ENCODE measurements at regions not wholly inside any gene's neighbourhood (a gene's known extent, or its start where the extent isn't known, plus 50 kb on each side); places are given as distances from the start of the nearest gene placed in this dataset.

DNA sequence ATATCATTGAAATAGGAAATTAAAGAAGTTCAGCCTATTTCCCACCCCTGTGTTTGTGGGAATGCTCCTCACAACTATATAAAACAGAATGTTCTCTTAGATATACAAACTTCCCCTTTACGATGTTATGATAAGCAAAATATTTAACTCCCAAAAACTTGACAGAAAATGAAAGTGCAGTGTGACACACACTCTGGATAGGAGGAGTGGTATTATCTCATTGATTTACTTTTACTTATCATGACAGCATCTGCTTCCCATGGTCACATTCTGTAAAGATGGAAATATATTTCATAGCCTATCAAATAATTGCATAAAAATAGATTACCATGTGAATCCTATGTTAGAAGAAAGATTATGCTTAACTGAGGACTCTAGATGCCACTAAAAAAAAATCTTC lies 96.6 kb upstream of the STK17B start:
- no peaks in the 10 kb centered on the region for H3K9me3 ChIP-seq (ENCODE audit: control insufficient read depth, low read length)
- H3K4me3 ChIP-seq (ENCODE audit: low read length in 2 of 2): no peak overlapping the region
- ATAC-seq (ENCODE audit: low FRiP score): no peak
- no peaks in the 10 kb centered on the region for H3K36me3 ChIP-seq (ENCODE audit: control insufficient read depth in 1 of 2, insufficient read depth in 2 of 2, low read length in 1 of 2)
- WGBS, 2 donors: 27 to 38% methylated on average over 1 of the region's 1 CpG
- H3K4me1 ChIP-seq (ENCODE audit: control insufficient read depth in 1 of 2, insufficient read depth in 2 of 2, low read length in 2 of 2): no peaks in the 10 kb centered on the region
- H3K27ac ChIP-seq (ENCODE audit: low read depth in 1 of 2, low read length in 2 of 2): no peak overlapping the region
- H3K27me3 ChIP-seq (ENCODE audit: control insufficient read depth in 1 of 2, insufficient read depth in 2 of 2, low read length in 1 of 2): no peaks in the 10 kb centered on the region
- intact Hi-C loops (cut with DNase I): no loop called here
- DNase-seq: no peak

DNA sequence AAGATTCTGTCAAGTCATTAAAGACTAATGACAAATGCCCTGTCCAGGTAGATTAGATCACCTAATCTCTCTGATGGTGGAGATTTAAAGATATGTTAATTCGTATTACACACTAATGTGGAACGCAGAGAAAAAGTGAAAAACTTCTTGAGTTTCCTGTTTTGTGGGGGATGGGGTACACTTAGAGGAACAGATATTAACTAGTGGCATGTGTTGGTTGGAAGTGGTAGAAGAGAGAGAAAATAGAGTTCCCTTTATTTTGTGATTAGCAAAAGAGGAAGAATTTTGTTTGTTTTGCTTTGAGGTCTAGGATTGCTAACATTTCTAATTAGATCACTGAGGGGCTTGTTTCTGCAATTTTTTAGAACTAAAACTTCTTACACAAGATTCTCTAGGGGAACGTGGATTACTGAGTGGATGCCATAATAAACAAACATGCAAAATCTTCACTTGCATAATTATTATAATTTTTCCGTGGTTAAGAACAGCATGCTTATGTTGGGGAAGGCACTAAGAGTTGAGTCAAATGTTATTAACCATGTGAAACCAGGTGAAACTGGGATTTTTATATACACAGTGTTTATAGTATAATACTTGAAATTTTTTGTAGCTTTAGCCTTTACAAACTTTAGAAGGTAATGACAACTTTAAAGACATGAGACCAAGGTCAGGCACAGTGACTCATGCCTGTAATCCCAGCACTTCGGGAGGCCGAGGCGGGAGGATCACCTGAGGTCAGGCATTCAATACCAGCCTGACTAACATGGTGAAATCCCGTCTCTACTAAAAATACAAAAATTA lies 97.4 kb upstream of the STK17B start:
- H3K4me3 ChIP-seq (ENCODE audit: low read length in 2 of 2): no peak overlapping the region
- H3K9me3 ChIP-seq (ENCODE audit: control insufficient read depth, low read length): no peaks in the 10 kb centered on the region
- H3K4me1 ChIP-seq (ENCODE audit: control insufficient read depth in 1 of 2, insufficient read depth in 2 of 2, low read length in 2 of 2): no peaks in the 10 kb centered on the region
- DNase-seq (no peak), ATAC-seq (ENCODE audit: low FRiP score) (peak; percentile 62)
- H3K36me3 ChIP-seq (ENCODE audit: control insufficient read depth in 1 of 2, insufficient read depth in 2 of 2, low read length in 1 of 2): no peaks in the 10 kb centered on the region
- WGBS, 2 donors: 24 to 31% methylated on average over 8 of the region's 8 CpGs
- H3K27me3 ChIP-seq (ENCODE audit: control insufficient read depth in 1 of 2, insufficient read depth in 2 of 2, low read length in 1 of 2): no peaks in the 10 kb centered on the region
- intact Hi-C loops (cut with DNase I): no loop called here
- H3K27ac ChIP-seq (ENCODE audit: low read depth in 1 of 2, low read length in 2 of 2): no peak overlapping the region

DNA sequence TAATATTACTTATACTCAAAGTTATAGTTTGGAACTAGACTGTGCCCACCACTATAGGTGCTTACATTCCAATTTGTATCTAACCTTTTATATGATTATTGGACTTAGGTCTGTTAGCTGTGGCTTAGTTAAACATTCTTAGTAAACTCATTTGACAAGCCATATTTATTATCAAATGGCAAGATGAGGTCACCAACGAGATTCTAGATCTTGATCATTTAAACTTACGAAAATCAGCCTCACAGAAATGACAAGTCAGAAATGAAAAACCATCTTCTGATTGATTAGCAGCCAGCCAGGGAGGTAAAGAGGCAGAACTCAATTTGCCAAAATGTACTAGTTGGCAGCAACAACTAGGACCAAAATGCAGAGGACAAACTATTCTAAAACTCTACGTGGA lies 100.4 kb upstream of the STK17B start:
- Histone ChIP-seq H3K27ac (ENCODE audit: low read depth in 1 of 2, low read length in 2 of 2) (no peak overlapping the region), H3K4me3 (ENCODE audit: low read length in 2 of 2) (no peak overlapping the region), H3K4me1 (ENCODE audit: control insufficient read depth in 1 of 2, insufficient read depth in 2 of 2, low read length in 2 of 2) (no peaks in the 10 kb centered on the region), H3K9me3 (ENCODE audit: control insufficient read depth, low read length) (no peaks in the 10 kb centered on the region), H3K36me3 (ENCODE audit: control insufficient read depth in 1 of 2, insufficient read depth in 2 of 2, low read length in 1 of 2) (no peaks in the 10 kb centered on the region), H3K27me3 (ENCODE audit: control insufficient read depth in 1 of 2, insufficient read depth in 2 of 2, low read length in 1 of 2) (no peaks in the 10 kb centered on the region)
- 92 to 94% methylated on average over 3 of the region's 3 CpGs for WGBS, 2 donors
- DNase-seq (no peak), ATAC-seq (ENCODE audit: low FRiP score) (no peak)
- intact Hi-C loops (cut with DNase I): no loop called here

DNA sequence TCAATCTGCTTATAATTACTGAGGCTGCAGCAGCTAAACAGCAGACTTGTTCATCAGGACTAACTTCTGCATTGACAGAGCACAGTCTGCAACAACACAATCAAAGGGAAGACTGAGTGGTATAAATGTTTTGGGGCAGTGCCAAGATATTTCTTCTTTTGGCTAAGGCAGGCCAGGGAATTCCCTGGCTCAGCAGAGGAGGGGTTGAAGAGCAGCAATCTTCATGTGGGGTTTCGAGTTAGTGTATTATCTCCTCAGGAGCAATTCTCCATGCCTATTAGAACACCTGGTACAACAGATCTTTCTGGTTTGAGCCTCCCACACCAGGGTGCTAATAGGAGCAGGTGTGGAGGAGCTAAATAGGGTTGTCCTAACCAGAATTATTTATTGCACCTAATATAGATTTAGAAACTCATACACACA lies 103.0 kb upstream of the STK17B start:
- intact Hi-C loops (cut with DNase I): no loop called here
- H3K36me3 ChIP-seq (ENCODE audit: control insufficient read depth in 1 of 2, insufficient read depth in 2 of 2, low read length in 1 of 2): no peaks in the 10 kb centered on the region

DNA sequence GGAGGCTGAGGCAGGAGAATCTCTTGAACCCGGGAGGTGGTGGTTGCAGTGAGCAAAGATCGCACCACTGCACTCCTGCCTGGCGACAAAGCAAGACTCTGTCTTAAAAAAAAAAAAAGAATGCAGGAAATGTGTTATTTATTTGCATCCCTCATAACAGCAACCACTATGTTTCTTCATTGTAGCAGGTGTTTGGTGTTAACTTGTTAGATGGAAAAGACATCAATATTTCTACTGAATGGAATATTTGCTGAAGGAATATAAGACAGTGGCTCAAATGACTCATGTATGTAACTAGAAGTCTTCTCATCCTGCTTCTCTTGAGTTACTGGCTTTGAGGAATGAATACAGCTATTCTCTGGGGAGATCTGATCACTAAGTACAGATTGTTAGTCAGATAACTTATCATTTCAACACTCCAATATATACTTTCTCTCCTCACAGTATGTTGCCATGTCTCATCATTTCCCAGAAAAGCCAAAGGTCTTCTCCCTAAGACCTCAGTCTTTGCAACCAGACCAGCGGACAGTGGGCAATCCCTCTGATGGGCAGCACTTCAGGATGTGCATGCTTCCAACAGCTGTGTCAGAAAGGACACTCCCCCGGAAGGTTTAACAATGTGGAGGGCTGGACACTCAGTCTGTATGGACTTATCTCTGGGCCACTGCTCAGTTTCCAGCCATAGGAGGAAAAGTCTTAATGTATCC lies 104.4 kb upstream of the STK17B start:
- 90 to 91% methylated on average over 5 of the region's 5 CpGs for WGBS, 2 donors
- Histone ChIP-seq H3K4me1 (ENCODE audit: control insufficient read depth in 1 of 2, insufficient read depth in 2 of 2, low read length in 2 of 2) (no peaks in the 10 kb centered on the region), H3K4me3 (ENCODE audit: low read length in 2 of 2) (no peak overlapping the region), H3K27ac (ENCODE audit: low read depth in 1 of 2, low read length in 2 of 2) (no peak overlapping the region), H3K27me3 (ENCODE audit: control insufficient read depth in 1 of 2, insufficient read depth in 2 of 2, low read length in 1 of 2) (no peaks in the 10 kb centered on the region), H3K36me3 (ENCODE audit: control insufficient read depth in 1 of 2, insufficient read depth in 2 of 2, low read length in 1 of 2) (no peaks in the 10 kb centered on the region), H3K9me3 (ENCODE audit: control insufficient read depth, low read length) (no peaks in the 10 kb centered on the region)
- intact Hi-C loops (cut with DNase I): no loop called here
- DNase-seq: no peak
- ATAC-seq (ENCODE audit: low FRiP score): no peak

More for the DNA sequence above, 103.0 kb upstream of the STK17B start:
- no peaks in the 10 kb centered on the region for H3K27me3 ChIP-seq (ENCODE audit: control insufficient read depth in 1 of 2, insufficient read depth in 2 of 2, low read length in 1 of 2)
- H3K4me3 ChIP-seq (ENCODE audit: low read length in 2 of 2): no peak overlapping the region
- no peaks in the 10 kb centered on the region for H3K9me3 ChIP-seq (ENCODE audit: control insufficient read depth, low read length)
- DNase-seq (no peak), ATAC-seq (ENCODE audit: low FRiP score) (peak; percentile 57)
- no peaks in the 10 kb centered on the region for H3K4me1 ChIP-seq (ENCODE audit: control insufficient read depth in 1 of 2, insufficient read depth in 2 of 2, low read length in 2 of 2)
- 48 to 52% methylated on average over 1 of the region's 1 CpG for WGBS, 2 donors
- H3K27ac ChIP-seq (ENCODE audit: low read depth in 1 of 2, low read length in 2 of 2): no peak overlapping the region

DNA sequence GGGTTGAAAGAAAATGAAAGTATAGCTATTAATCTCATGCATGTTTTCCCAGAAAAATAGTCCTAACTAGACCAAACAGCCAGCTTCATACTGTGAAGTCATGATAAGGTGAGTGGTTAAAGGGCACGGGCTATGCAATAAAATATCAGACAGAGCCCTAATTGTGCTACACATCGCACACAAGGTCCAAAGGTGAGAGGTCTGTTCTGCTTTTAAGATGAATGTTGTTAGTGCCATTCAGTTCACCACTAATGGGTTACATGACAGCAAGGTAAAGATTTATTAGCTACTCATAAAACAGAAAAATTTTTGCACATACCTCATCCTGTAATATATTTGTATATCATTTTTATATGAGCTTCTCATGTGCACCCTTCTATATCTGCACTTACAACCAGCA lies 105.0 kb upstream of the STK17B start:
- intact Hi-C loops (cut with DNase I): no loop called here

DNA sequence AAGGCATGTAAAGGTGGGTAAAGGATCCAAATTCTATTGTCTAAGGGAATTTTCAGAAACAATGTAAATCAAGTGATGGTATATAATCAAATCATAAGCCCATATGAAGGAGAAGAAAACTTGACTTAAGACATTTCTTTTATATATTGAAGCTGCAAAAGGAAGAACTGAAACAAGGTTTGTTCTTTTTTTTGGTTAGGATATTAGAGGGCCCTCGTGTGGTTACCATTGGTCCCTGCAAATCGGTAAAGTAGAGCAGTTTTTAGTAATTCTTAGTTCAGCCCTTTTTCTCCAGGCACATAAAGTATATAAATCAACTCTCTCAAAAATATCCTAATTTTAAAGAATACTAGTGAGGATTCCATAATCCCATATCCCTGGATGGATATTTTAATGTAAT lies 105.6 kb upstream of the STK17B start:
- Histone ChIP-seq H3K4me1 (ENCODE audit: control insufficient read depth in 1 of 2, insufficient read depth in 2 of 2, low read length in 2 of 2) (no peaks in the 10 kb centered on the region), H3K4me3 (ENCODE audit: low read length in 2 of 2) (no peak overlapping the region), H3K27me3 (ENCODE audit: control insufficient read depth in 1 of 2, insufficient read depth in 2 of 2, low read length in 1 of 2) (no peaks in the 10 kb centered on the region), H3K9me3 (ENCODE audit: control insufficient read depth, low read length) (no peaks in the 10 kb centered on the region), H3K36me3 (ENCODE audit: control insufficient read depth in 1 of 2, insufficient read depth in 2 of 2, low read length in 1 of 2) (no peaks in the 10 kb centered on the region), H3K27ac (ENCODE audit: low read depth in 1 of 2, low read length in 2 of 2) (no peak overlapping the region)
- no peak for DNase-seq
- intact Hi-C loops (cut with DNase I): no loop called here
- 47 to 57% methylated on average over 2 of the region's 2 CpGs for WGBS, 2 donors
- peak; percentile 63 for ATAC-seq (ENCODE audit: low FRiP score)

More for the DNA sequence above, 105.0 kb upstream of the STK17B start:
- Histone ChIP-seq H3K9me3 (ENCODE audit: control insufficient read depth, low read length) (no peaks in the 10 kb centered on the region), H3K36me3 (ENCODE audit: control insufficient read depth in 1 of 2, insufficient read depth in 2 of 2, low read length in 1 of 2) (no peaks in the 10 kb centered on the region), H3K4me3 (ENCODE audit: low read length in 2 of 2) (no peak overlapping the region), H3K27me3 (ENCODE audit: control insufficient read depth in 1 of 2, insufficient read depth in 2 of 2, low read length in 1 of 2) (no peaks in the 10 kb centered on the region), H3K4me1 (ENCODE audit: control insufficient read depth in 1 of 2, insufficient read depth in 2 of 2, low read length in 2 of 2) (no peaks in the 10 kb centered on the region), H3K27ac (ENCODE audit: low read depth in 1 of 2, low read length in 2 of 2) (no peak overlapping the region)
- no peak for ATAC-seq (ENCODE audit: low FRiP score)
- WGBS, 2 donors: 42 to 45% methylated on average over 2 of the region's 2 CpGs
- no peak for DNase-seq

DNA sequence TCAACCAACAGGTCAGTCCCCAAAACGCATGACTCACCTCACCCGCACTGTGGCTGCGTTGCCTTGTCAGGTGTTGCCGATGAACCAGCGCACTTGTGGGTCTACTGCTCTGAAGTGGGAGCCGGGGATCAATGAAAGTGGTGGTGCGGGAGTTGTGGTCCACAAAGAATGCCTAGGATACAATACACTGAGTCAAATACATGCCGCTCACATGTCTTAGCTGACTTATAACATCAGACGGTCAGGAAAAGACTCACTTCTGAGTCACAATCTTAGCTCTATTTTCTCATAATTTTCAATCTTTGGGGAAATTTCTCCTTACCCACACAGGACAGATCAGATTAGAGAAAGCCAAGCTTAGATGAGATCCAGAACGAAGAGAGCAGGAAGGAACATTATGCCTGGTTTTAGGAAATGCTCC lies 107.1 kb upstream of the STK17B start:
- Histone ChIP-seq H3K9me3 (ENCODE audit: control insufficient read depth, low read length) (no peaks in the 10 kb centered on the region), H3K36me3 (ENCODE audit: control insufficient read depth in 1 of 2, insufficient read depth in 2 of 2, low read length in 1 of 2) (no peaks in the 10 kb centered on the region), H3K4me1 (ENCODE audit: control insufficient read depth in 1 of 2, insufficient read depth in 2 of 2, low read length in 2 of 2) (no peaks in the 10 kb centered on the region), H3K27ac (ENCODE audit: low read depth in 1 of 2, low read length in 2 of 2) (no peak overlapping the region), H3K27me3 (ENCODE audit: control insufficient read depth in 1 of 2, insufficient read depth in 2 of 2, low read length in 1 of 2) (no peaks in the 10 kb centered on the region), H3K4me3 (ENCODE audit: low read length in 2 of 2) (no peak overlapping the region)
- WGBS, 2 donors: 84 to 88% methylated on average over 10 of the region's 10 CpGs
- DNase-seq: peak in 1 of 2 donors; percentile 50
- no peak for ATAC-seq (ENCODE audit: low FRiP score)
- intact Hi-C loops (cut with DNase I): loop anchor here in 1 of 2 donors (2.0 kb wide), 1 partner anchor 200 kb away; no protein-coding TSS in a partner anchor

DNA sequence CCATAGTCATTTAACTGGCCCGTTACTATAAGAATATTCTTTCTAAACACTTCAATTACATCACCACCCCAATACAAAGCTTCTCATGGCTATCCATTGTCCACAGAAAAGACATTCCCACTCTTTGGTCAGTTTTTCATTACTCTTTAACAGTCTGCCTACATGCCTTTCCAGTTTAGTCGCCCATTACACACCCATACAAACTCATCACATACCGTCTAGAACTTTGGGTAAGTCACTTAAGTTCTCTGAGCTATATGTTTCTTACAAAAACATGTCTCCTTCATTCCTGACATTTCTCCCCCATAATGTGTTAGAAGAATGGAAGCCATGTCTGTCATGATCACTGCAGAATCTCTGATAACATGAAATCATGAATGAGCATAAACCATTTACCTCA lies 108.2 kb upstream of the STK17B start:
- DNase-seq (no peak), ATAC-seq (ENCODE audit: low FRiP score) (no peak)
- intact Hi-C loops (cut with DNase I): loop anchor here in 1 of 2 donors (2.0 kb wide), 1 partner anchor 201 kb away; no protein-coding TSS in a partner anchor
- no peaks in the 10 kb centered on the region for H3K9me3 ChIP-seq (ENCODE audit: control insufficient read depth, low read length)
- WGBS, 2 donors: 92 to 95% methylated on average over 3 of the region's 3 CpGs
- H3K36me3 ChIP-seq (ENCODE audit: control insufficient read depth in 1 of 2, insufficient read depth in 2 of 2, low read length in 1 of 2): no peaks in the 10 kb centered on the region
- peaks cover 0 to 9% of the 10 kb centered on the region in 2 donors for H3K4me1 ChIP-seq (ENCODE audit: control insufficient read depth in 1 of 2, insufficient read depth in 2 of 2, low read length in 2 of 2)
- no peaks in the 10 kb centered on the region for H3K27me3 ChIP-seq (ENCODE audit: control insufficient read depth in 1 of 2, insufficient read depth in 2 of 2, low read length in 1 of 2)
- H3K4me3 ChIP-seq (ENCODE audit: low read length in 2 of 2): no peak overlapping the region
- H3K27ac ChIP-seq (ENCODE audit: low read depth in 1 of 2, low read length in 2 of 2): no peak overlapping the region
